ENCODE measurements at regions not wholly inside any gene's neighbourhood (a gene's known extent, or its start where the extent isn't known, plus 50 kb on each side); places are given as distances from the start of the nearest gene placed in this dataset.

- FAIRE-seq (no peak), DNase-seq (ENCODE audit: low spot score in 2 of 2) (no peak)
Observed at GRCh38 chr2:133713049-133713580, 144.9 kb upstream of the NCKAP5 start.

GRCh38 chr2:133716166-133716565, 147.9 kb upstream of the NCKAP5 start:
- FAIRE-seq (no peak), DNase-seq (ENCODE audit: low spot score in 2 of 2) (no peak)

- no peak for DNase-seq (ENCODE audit: low spot score in 2 of 2)
- FAIRE-seq: no peak
Observed at GRCh38 chr2:133717497-133717896, 149.2 kb upstream of the NCKAP5 start.

- DNase-seq (ENCODE audit: low spot score in 2 of 2): peak in 1 of 2 donors; percentile 23
- no peak for FAIRE-seq
Observed at GRCh38 chr2:133718688-133719201, 150.5 kb upstream of the NCKAP5 start.

GRCh38 chr2:133720429-133720828, 152.2 kb upstream of the NCKAP5 start:
- no peak for DNase-seq (ENCODE audit: low spot score in 2 of 2)
- no peak for FAIRE-seq

- FAIRE-seq: no peak
Observed at GRCh38 chr2:133721118-133721517, 152.9 kb upstream of the NCKAP5 start.

GRCh38 chr2:133723133-133723532, 154.9 kb upstream of the NCKAP5 start:
- DNase-seq (ENCODE audit: low spot score in 2 of 2) (no peak), FAIRE-seq (no peak)

More at GRCh38 chr2:133721118-133721517, 152.9 kb upstream of the NCKAP5 start:
- no peak for DNase-seq (ENCODE audit: low spot score in 2 of 2)

- no peak for FAIRE-seq
Observed at GRCh38 chr2:133726973-133727372, 158.7 kb upstream of the NCKAP5 start.

GRCh38 chr2:133732059-133732458, 163.8 kb upstream of the NCKAP5 start:
- FAIRE-seq (no peak), DNase-seq (ENCODE audit: low spot score in 2 of 2) (no peak)

More at GRCh38 chr2:133726973-133727372, 158.7 kb upstream of the NCKAP5 start:
- no peak for DNase-seq (ENCODE audit: low spot score in 2 of 2)

- FAIRE-seq (no peak), DNase-seq (ENCODE audit: low spot score in 2 of 2) (no peak)
Observed at GRCh38 chr2:133732982-133733900, 165.0 kb upstream of the NCKAP5 start.

- DNase-seq (ENCODE audit: low spot score in 2 of 2): no peak
- FAIRE-seq: no peak
Observed at GRCh38 chr2:133733901-133734255, 165.6 kb upstream of the NCKAP5 start.

- DNase-seq (ENCODE audit: low spot score in 2 of 2): no peak
- no peak for FAIRE-seq
Observed at GRCh38 chr2:133734716-133735495, 166.6 kb upstream of the NCKAP5 start.

- FAIRE-seq: no peak
- DNase-seq (ENCODE audit: low spot score in 2 of 2): no peak
Observed at GRCh38 chr2:133736674-133737073, 168.4 kb upstream of the NCKAP5 start.

GRCh38 chr2:133737242-133737993, 169.2 kb upstream of the NCKAP5 start:
- FAIRE-seq (no peak), DNase-seq (ENCODE audit: low spot score in 2 of 2) (no peak)

- DNase-seq (ENCODE audit: low spot score in 2 of 2): no peak
- FAIRE-seq: no peak
Observed at GRCh38 chr2:133739039-133739438, 170.8 kb upstream of the NCKAP5 start.

- DNase-seq (ENCODE audit: low spot score in 2 of 2) (no peak), FAIRE-seq (no peak)
Observed at GRCh38 chr2:133740500-133740899, 172.2 kb upstream of the NCKAP5 start.

- FAIRE-seq (no peak), DNase-seq (ENCODE audit: low spot score in 2 of 2) (no peak)
Observed at GRCh38 chr2:133748007-133748700, 179.9 kb upstream of the NCKAP5 start.

- no peak for FAIRE-seq
Observed at GRCh38 chr2:133753665-133754064, 185.4 kb upstream of the NCKAP5 start.

GRCh38 chr2:133755480-133756300, 187.4 kb upstream of the NCKAP5 start:
- no peak for DNase-seq (ENCODE audit: low spot score in 2 of 2)
- no peak for FAIRE-seq

More at GRCh38 chr2:133753665-133754064, 185.4 kb upstream of the NCKAP5 start:
- DNase-seq (ENCODE audit: low spot score in 2 of 2): no peak

All from frontal cortex (tissue), 3 donors.